HG03460 (cell line): ENCODE measurements at regions not wholly inside any gene's neighbourhood (a gene's known extent, or its start where the extent isn't known, plus 50 kb on each side); places are given as distances from the start of the nearest gene placed in this dataset.

Experiments
- ATAC-seq: cut with Tn5 transposase; IDR thresholded peaks from one replicate; pipeline ENCODE4 v1.9.1; 2021; ENCODE audit not compliant: unreplicated experiment

DNA sequence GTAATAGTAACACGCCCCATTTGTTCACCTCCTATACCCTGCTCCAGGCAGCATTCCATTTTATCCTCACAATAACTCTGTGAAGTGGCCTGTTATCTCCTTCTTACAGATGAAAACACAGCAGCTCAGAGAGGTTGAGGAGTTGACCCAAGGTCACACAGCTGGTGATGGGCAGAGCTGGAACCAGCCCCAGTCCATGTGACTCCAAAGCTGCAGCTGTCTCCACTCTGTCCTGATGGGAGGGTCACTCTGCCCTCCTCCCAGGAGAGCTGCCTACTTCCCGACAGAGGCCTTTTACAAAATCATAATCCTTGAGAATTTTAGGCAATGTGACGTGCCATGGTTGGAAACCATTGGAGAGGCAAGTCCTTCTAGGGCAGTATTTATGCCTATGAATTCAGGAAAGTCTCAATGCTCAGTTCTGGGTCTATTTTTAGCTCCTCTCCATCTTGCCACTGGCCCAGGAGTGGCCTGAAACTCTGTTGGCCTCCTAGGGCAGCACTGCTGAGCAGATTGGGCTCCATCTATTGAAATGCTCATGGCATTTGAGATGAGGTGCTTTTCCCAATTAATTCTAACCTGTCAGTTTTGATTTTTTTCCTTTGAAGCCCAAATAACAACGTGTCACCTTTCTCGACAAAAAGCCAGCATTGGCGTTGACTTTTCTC is 50.1 kb upstream of the KCNK12 start:
- no peak for ATAC-seq
